SK-N-MC (cell line): ENCODE measurements at regions not wholly inside any gene's neighbourhood (a gene's known extent, or its start where the extent isn't known, plus 50 kb on each side); places are given as distances from the start of the nearest gene placed in this dataset.
A peak's percentile ranks its signal among the peaks of the same experiment; 100 is the strongest.

ENCODE experiments used
- DNase-seq: peaks from one replicate; pipeline ENCODE4 v3.0.0-alpha.2; 2011; ENCODE audit warnings: low read depth, low spot score
- H3K27ac ChIP-seq: fragments of 200-600 bp; sonication (generic); 2 replicates; pipeline ENCODE4 v1.5.1; 2016; ENCODE audit warnings: mixed run types
- H3K36me3 ChIP-seq: fragments of 200-600 bp; sonication (generic); 2 replicates; pipeline ENCODE4 v1.6.1; 2017; ENCODE audit warnings: antibody characterized with exemption, low read length, mixed read lengths; ENCODE audit not compliant: insufficient read depth
- H3K4me3 ChIP-seq: fragments of 200-600 bp; sonication (generic); 2 replicates; pipeline ENCODE4 v1.5.1; 2016
- H3K9ac ChIP-seq: fragments of 200-600 bp; sonication (generic); 2 replicates; pipeline ENCODE4 v1.8.0; 2017; ENCODE audit warnings: mixed run types, mixed read lengths; ENCODE audit not compliant: insufficient read length
- H3K9me3 ChIP-seq: fragments of 200-600 bp; sonication (generic); 2 replicates; pipeline ENCODE4 v1.6.1; 2017; ENCODE audit warnings: low read depth, mild to moderate bottlenecking, antibody characterized with exemption, low read length, moderate library complexity, mixed read lengths
- EZH2 ChIP-seq: fragments of 200-600 bp; sonication (generic); IDR thresholded peaks from one replicate; pipeline ENCODE4 v1.6.1; 2017; ENCODE audit warnings: antibody characterized with exemption
- FOXP2 ChIP-seq: optimal IDR thresholded peaks from 2 replicates; pipeline ENCODE3; 2011; ENCODE audit warnings: mild to moderate bottlenecking, moderate library complexity; ENCODE audit not compliant: insufficient read depth; ENCODE audit errors: extremely low read length, control extremely low read depth
- POLR2AphosphoS5 ChIP-seq: IDR thresholded peaks from 2 replicates; pipeline ENCODE4 v1.6.1; 2012; ENCODE audit warnings: mild to moderate bottlenecking, low read depth, low read length, borderline replicate concordance

- Histone ChIP-seq H3K9me3 (no peaks in the 10 kb centered on the region), H3K27ac (no peak overlapping the region), H3K36me3 (0 out of 2 replicates have a peak, but pooled peaks cover 3% of the 10 kb centered on the region), H3K4me3 (no peak overlapping the region), H3K9ac (no peak overlapping the region)
- no peak for DNase-seq
- TF ChIP-seq EZH2 (no peak), POLR2AphosphoS5 (no peak), FOXP2 (no peak)
Observed at GRCh38 chr19:46911456-46911855, 50.7 kb downstream of the ARHGAP35 start.

GRCh38 chr19:46913198-46913851 is 52.5 kb downstream of the ARHGAP35 start:
- no peak for DNase-seq
- no peak for TF ChIP-seq FOXP2
- no peak for TF ChIP-seq POLR2AphosphoS5
- no peak for TF ChIP-seq EZH2
- Histone ChIP-seq H3K9ac (peak overlapping the region; percentile 40), H3K27ac (peak overlapping the region; percentile 76), H3K9me3 (no peaks in the 10 kb centered on the region), H3K36me3 (peaks cover 3% of the 10 kb centered on the region), H3K4me3 (peak overlapping the region; percentile 36)

- peak overlapping the region; percentile 76 for H3K27ac ChIP-seq
- no peaks in the 10 kb centered on the region for H3K9me3 ChIP-seq
- no peak for TF ChIP-seq FOXP2
- TF ChIP-seq EZH2: no peak
- no peak overlapping the region for H3K9ac ChIP-seq
- H3K36me3 ChIP-seq: peaks cover 9% of the 10 kb centered on the region
- H3K4me3 ChIP-seq: peak overlapping the region; percentile 36
- no peak for DNase-seq
Observed at GRCh38 chr19:46913852-46914430, 53.1 kb downstream of the ARHGAP35 start.

- no peak overlapping the region for H3K4me3 ChIP-seq
- no peak for DNase-seq
Observed at GRCh38 chr19:46915386-46915785, 54.6 kb downstream of the ARHGAP35 start.

GRCh38 chr19:46917002-46917401 is 56.2 kb downstream of the ARHGAP35 start:
- H3K27ac ChIP-seq: peak overlapping the region; percentile 22
- DNase-seq: no peak
- TF ChIP-seq POLR2AphosphoS5: no peak
- TF ChIP-seq FOXP2: no peak
- TF ChIP-seq EZH2: no peak
- peaks cover 37% of the 10 kb centered on the region for H3K36me3 ChIP-seq
- no peaks in the 10 kb centered on the region for H3K9me3 ChIP-seq
- no peak overlapping the region for H3K4me3 ChIP-seq
- H3K9ac ChIP-seq: no peak overlapping the region

More at GRCh38 chr19:46915386-46915785, 54.6 kb downstream of the ARHGAP35 start:
- Histone ChIP-seq H3K27ac (no peak overlapping the region), H3K36me3 (peaks cover 21% of the 10 kb centered on the region), H3K9ac (no peak overlapping the region), H3K9me3 (no peaks in the 10 kb centered on the region)
- TF ChIP-seq EZH2 (no peak), POLR2AphosphoS5 (no peak), FOXP2 (no peak)

GRCh38 chr19:46919324-46919723 is 58.5 kb downstream of the ARHGAP35 start:
- no peaks in the 10 kb centered on the region for H3K9me3 ChIP-seq
- peak overlapping the region; percentile 10 for H3K27ac ChIP-seq
- no peak overlapping the region for H3K4me3 ChIP-seq
- no peak for DNase-seq
- TF ChIP-seq EZH2 (no peak), FOXP2 (no peak), POLR2AphosphoS5 (no peak)
- peaks cover 49% of the 10 kb centered on the region for H3K36me3 ChIP-seq
- no peak overlapping the region for H3K9ac ChIP-seq

- TF ChIP-seq FOXP2 (no peak), POLR2AphosphoS5 (no peak), EZH2 (no peak)
- no peak overlapping the region for H3K9ac ChIP-seq
- no peak for DNase-seq
- H3K9me3 ChIP-seq: no peaks in the 10 kb centered on the region
- no peak overlapping the region for H3K4me3 ChIP-seq
- H3K27ac ChIP-seq: peak overlapping the region; percentile 52; the same call in 1 of the 2 replicates
- H3K36me3 ChIP-seq: peaks cover 49% of the 10 kb centered on the region
Observed at GRCh38 chr19:46920362-46920761, 59.6 kb downstream of the ARHGAP35 start.

GRCh38 chr19:46921071-46921470 is 60.3 kb downstream of the ARHGAP35 start:
- H3K36me3 ChIP-seq: peaks cover 49% of the 10 kb centered on the region
- no peaks in the 10 kb centered on the region for H3K9me3 ChIP-seq
- H3K27ac ChIP-seq: no peak overlapping the region
- H3K4me3 ChIP-seq: no peak overlapping the region
- no peak for TF ChIP-seq FOXP2
- H3K9ac ChIP-seq: no peak overlapping the region
- no peak for DNase-seq
